K562 (cell line): ENCODE measurements at regions not wholly inside any gene's neighbourhood (a gene's known extent, or its start where the extent isn't known, plus 50 kb on each side); places are given as distances from the start of the nearest gene placed in this dataset.

Experiments
- ATAC-seq: fragments of 200-7000 bp; cut with Tn5 transposase; 3 replicates; pipeline ENCODE4 v1.9.1; 2020; ENCODE audit warnings: moderate library complexity
- BruUV-seq: library from RNA; stranded (reverse); fragments of 400-500 nt; replicated peaks from 2 replicates; lab custom pipeline; 2021; lab: Mats Ljungman, UMichigan
- CTCF ChIA-PET: fragments of 300-600 bp; formaldehyde crosslinking; extraction: SDS; loops from one replicate; lab custom pipeline; 2021; ENCODE audit warnings: low intra/inter-chr PET ratio; lab: Yijun Ruan, JAX
- POLR2A ChIA-PET: fragments of 300-600, 350-650 bp; sonication (Branson Sonifier 250); formaldehyde crosslinking; extraction: SDS; loops from one replicate; lab custom pipeline; 2021; ENCODE audit warnings: antibody characterized with exemption, inconsistent platforms; lab: Yijun Ruan, JAX
- DNase-seq, 4 experiments: peaks; one replicate each; pipeline versions ENCODE4 v3.0.0 to v3.0.0-alpha.2; 2011 to 2018; ENCODE audit warnings: low spot score in 3 of 4, mixed read lengths in 3 of 4; ENCODE audit errors: extremely low read depth in 1 of 4
- FAIRE-seq: peaks from 2 replicates; lab custom pipeline; 2011; peaks lifted over from hg19 to GRCh38; lab: Jason Lieb, UNC
- H2AFZ ChIP-seq: 2 replicates; pipeline ENCODE4 v1.6.0; 2011; ENCODE audit warnings: low read depth, low read length, control low read depth, inconsistent platforms
- H3K27ac ChIP-seq: fragments of 200-600 bp; 3 replicates; pipeline ENCODE4 v1.8.0; 2011; ENCODE audit warnings: low read depth, mild to moderate bottlenecking, control low read depth, inconsistent platforms, low read length, moderate library complexity, mixed read lengths; ENCODE audit errors: extremely low read depth
- H3K27me3 ChIP-seq, 2 experiments: fragments of 300-600 bp in 1 of 2; 2 replicates in 1 of 2; 3 replicates in 1 of 2; pipeline versions ENCODE4 v1.6.0 to v1.8.0; 2011; ENCODE audit warnings: inconsistent platforms in 2 of 2, low read length in 2 of 2, mild to moderate bottlenecking in 1 of 2, mixed read lengths in 1 of 2, moderate library complexity in 1 of 2; ENCODE audit not compliant: control insufficient read depth in 2 of 2, insufficient read depth in 2 of 2
- H3K36me3 ChIP-seq: fragments of 300-600 bp; 3 replicates; pipeline ENCODE4 v1.8.0; 2011; ENCODE audit warnings: mild to moderate bottlenecking, low read length, inconsistent platforms; ENCODE audit not compliant: control insufficient read depth, insufficient read depth
- H3K4me1 ChIP-seq, 2 experiments: fragments of 200-600 bp in 1 of 2; replicated peaks in 1 of 2; 2 replicates in 1 of 2; 3 replicates in 1 of 2; pipeline versions ENCODE4 v1.5.1 to v1.8.0; 2011; ENCODE audit warnings: inconsistent platforms in 2 of 2, low read length in 2 of 2, mild to moderate bottlenecking in 1 of 2, mixed read lengths in 1 of 2, moderate library complexity in 1 of 2; ENCODE audit not compliant: control insufficient read depth in 2 of 2, insufficient read depth in 2 of 2
- H3K4me2 ChIP-seq: 2 replicates; pipeline ENCODE4 v1.6.1; 2011; ENCODE audit warnings: low read length, control low read depth, inconsistent platforms, mixed read lengths; ENCODE audit not compliant: insufficient read depth
- H3K4me3 ChIP-seq: fragments of 200-600 bp; sonication (generic), shearing (Covaris generic); 2 replicates; pipeline ENCODE4 v1.5.1; 2016; ENCODE audit warnings: control low read depth, inconsistent platforms
- H3K79me2 ChIP-seq: fragments of 200-600 bp; 3 replicates; pipeline ENCODE4 v1.8.0; 2011; ENCODE audit warnings: low read length, inconsistent platforms; ENCODE audit not compliant: control insufficient read depth, insufficient read depth
- H3K9ac ChIP-seq, 2 experiments: 2 replicates each; pipeline versions ENCODE4 v1.6.0 to v1.6.1; 2011; ENCODE audit warnings: low read depth in 2 of 2, low read length in 2 of 2, control low read depth in 1 of 2, inconsistent platforms in 1 of 2, mild to moderate bottlenecking in 1 of 2, mixed read lengths in 1 of 2; ENCODE audit not compliant: insufficient read depth in 1 of 2
- H3K9me1 ChIP-seq: one replicate; pipeline ENCODE4 v1.6.0; 2011; ENCODE audit warnings: inconsistent platforms, mild to moderate bottlenecking, low read length, moderate library complexity; ENCODE audit not compliant: control insufficient read depth, insufficient read depth
- H3K9me3 ChIP-seq: replicated peaks from 2 replicates; pipeline ENCODE4 v1.5.1; 2011; ENCODE audit warnings: low read depth, low read length, inconsistent platforms; ENCODE audit not compliant: control insufficient read depth, insufficient read depth
- H4K20me1 ChIP-seq: replicated peaks from 2 replicates; pipeline ENCODE4 v1.6.1; 2011; ENCODE audit warnings: low read length, inconsistent platforms, mixed read lengths; ENCODE audit not compliant: control insufficient read depth, insufficient read depth
- CHD2 ChIP-seq: IDR thresholded peaks from 2 replicates; pipeline ENCODE4 v1.6.1; 2011; ENCODE audit warnings: low read depth, low read length
- PCBP1 ChIP-seq: fragments of 200-400 bp; formaldehyde crosslinking; IDR thresholded peaks from 2 replicates; pipeline ENCODE4 v1.6.1; 2018; ENCODE audit warnings: mild to moderate bottlenecking, low read depth, low read length; ENCODE audit not compliant: poor library complexity, severe bottlenecking
- SMARCE1 ChIP-seq: fragments of 450-650 bp; IDR thresholded peaks from 2 replicates; pipeline ENCODE4 v1.7.1; 2016; ENCODE audit warnings: mild to moderate bottlenecking
- TAF9B ChIP-seq: fragments of 450-650 bp; IDR thresholded peaks from 2 replicates; pipeline ENCODE4 v1.6.1; 2018; ENCODE audit warnings: mild to moderate bottlenecking; ENCODE audit not compliant: partially characterized antibody
- ZNF717 ChIP-seq: fragments of 250-450 bp; sonication (Bioruptor Pico); IDR thresholded peaks from 2 replicates; pipeline ENCODE4 v1.5.0; 2021
- ZZZ3 ChIP-seq: fragments of 450-650 bp; IDR thresholded peaks from 2 replicates; pipeline ENCODE4 v1.6.1; 2016; ENCODE audit warnings: antibody characterized with exemption, mild to moderate bottlenecking, moderate library complexity
- WGBS: fragments of 100-300 bp; shearing (Covaris generic); methylation state at CpG from one replicate; pipeline ENCODE4 v1.1.6; 2016; ENCODE audit warnings: low coverage, mixed read lengths; ENCODE audit not compliant: insufficient coverage; ENCODE audit errors: missing lambda C conversion rate; 5-methylcytosine and 5-hydroxymethylcytosine counted together
- in situ Hi-C: fragments of 300-500 bp; cut with MboI; formaldehyde crosslinking; loops from 4 replicates; pipeline ENCODE4 v1.15.0; 2018; ENCODE audit warnings: inconsistent platforms, mixed read lengths
- intact Hi-C: fragments of 100-400 bp; cut with micrococcal nuclease; formaldehyde crosslinking; loops from 2 replicates; pipeline ENCODE4 v1.14.2; 2022
- TF ChIP-seq, protein P1 (sequence below), 2 experiments: fragments of 450-650 bp in 1 of 2; IDR thresholded peaks; 2 replicates each; pipeline ENCODE4 v1.6.1; 2011 to 2017; ENCODE audit warnings: low read depth in 2 of 2, antibody characterized with exemption in 1 of 2, borderline replicate concordance in 1 of 2, low read length in 1 of 2, mild to moderate bottlenecking in 1 of 2, mixed read lengths in 1 of 2; ENCODE audit not compliant: control insufficient read depth in 1 of 2
- TF ChIP-seq, protein P2 (sequence below): IDR thresholded peaks from 2 replicates; pipeline ENCODE4 v1.6.1; 2012; ENCODE audit warnings: low read depth, low read length, improper control_type of control experiment, borderline replicate concordance

DNA sequence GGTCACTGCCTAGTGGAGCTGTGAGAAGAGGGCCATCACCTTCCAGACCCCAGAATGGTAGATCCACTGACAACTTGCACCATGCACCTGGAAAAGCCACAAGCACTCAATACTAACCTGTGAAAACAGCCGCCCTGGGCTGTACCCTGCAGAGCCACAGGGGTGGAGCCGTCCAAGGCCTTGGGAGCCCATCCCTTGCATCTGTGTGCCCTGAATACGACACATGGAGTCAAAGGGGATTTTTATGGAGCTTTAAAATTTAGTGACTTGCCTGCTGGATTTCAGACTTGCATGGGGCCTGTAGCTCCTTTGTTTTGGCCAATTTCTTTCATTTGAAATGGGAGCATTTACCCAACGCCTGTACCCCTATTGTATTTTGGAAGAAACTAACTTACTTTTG is 62.4 kb upstream of the HTR4 start:
- H3K36me3 ChIP-seq = no peaks in the 10 kb centered on the region
- no peaks in the 10 kb centered on the region for H3K79me2 ChIP-seq
- TF ChIP-seq, protein P1, sequence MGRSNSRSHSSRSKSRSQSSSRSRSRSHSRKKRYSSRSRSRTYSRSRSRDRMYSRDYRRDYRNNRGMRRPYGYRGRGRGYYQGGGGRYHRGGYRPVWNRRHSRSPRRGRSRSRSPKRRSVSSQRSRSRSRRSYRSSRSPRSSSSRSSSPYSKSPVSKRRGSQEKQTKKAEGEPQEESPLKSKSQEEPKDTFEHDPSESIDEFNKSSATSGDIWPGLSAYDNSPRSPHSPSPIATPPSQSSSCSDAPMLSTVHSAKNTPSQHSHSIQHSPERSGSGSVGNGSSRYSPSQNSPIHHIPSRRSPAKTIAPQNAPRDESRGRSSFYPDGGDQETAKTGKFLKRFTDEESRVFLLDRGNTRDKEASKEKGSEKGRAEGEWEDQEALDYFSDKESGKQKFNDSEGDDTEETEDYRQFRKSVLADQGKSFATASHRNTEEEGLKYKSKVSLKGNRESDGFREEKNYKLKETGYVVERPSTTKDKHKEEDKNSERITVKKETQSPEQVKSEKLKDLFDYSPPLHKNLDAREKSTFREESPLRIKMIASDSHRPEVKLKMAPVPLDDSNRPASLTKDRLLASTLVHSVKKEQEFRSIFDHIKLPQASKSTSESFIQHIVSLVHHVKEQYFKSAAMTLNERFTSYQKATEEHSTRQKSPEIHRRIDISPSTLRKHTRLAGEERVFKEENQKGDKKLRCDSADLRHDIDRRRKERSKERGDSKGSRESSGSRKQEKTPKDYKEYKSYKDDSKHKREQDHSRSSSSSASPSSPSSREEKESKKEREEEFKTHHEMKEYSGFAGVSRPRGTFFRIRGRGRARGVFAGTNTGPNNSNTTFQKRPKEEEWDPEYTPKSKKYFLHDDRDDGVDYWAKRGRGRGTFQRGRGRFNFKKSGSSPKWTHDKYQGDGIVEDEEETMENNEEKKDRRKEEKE (IDR thresholded peaks at IDR 0.05; ENCODE audit: borderline replicate concordance in 1 of 2, control insufficient read depth in 1 of 2, low read depth in 2 of 2, low read length in 1 of 2) = no peak
- TF ChIP-seq ZZZ3 = no peak
- TF ChIP-seq ZNF717 (CRISPR knock-in tag) = no peak
- TF ChIP-seq, protein P2, sequence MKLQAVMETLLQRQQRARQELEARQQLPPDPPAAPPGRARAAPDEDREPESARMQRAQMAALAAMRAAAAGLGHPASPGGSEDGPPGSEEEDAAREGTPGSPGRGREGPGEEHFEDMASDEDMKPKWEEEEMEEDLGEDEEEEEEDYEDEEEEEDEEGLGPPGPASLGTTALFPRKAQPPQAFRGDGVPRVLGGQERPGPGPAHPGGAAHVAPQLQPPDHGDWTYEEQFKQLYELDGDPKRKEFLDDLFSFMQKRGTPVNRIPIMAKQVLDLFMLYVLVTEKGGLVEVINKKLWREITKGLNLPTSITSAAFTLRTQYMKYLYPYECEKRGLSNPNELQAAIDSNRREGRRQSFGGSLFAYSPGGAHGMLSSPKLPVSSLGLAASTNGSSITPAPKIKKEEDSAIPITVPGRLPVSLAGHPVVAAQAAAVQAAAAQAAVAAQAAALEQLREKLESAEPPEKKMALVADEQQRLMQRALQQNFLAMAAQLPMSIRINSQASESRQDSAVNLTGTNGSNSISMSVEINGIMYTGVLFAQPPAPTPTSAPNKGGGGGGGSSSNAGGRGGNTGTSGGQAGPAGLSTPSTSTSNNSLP = no peak
- TF ChIP-seq SMARCE1 = no peak
- no peak for TF ChIP-seq PCBP1
- TF ChIP-seq CHD2 = no peak
- no peak for TF ChIP-seq TAF9B
- TF ChIP-seq, all 486 proteins: peak for 0
- H3K27ac ChIP-seq = no peak overlapping the region
- WGBS = 8% methylated on average over 4 of the region's 4 CpGs
- no peak overlapping the region for H3K4me3 ChIP-seq
- ChIA-PET POLR2A (no interaction called here), CTCF (no interaction called here)
- H4K20me1 ChIP-seq = no peaks in the 10 kb centered on the region
- no peak overlapping the region for H3K9ac ChIP-seq
- no peak overlapping the region for H3K4me2 ChIP-seq
- H3K27me3 ChIP-seq = no peaks in the 10 kb centered on the region
- FAIRE-seq (no peak), DNase-seq (no peak), ATAC-seq (no peak)
- H3K9me1 ChIP-seq = no peaks in the 10 kb centered on the region
- in situ Hi-C loops (loop anchor here (25.0 kb wide), 1 partner anchor 754 kb away; no protein-coding TSS in a partner anchor), intact Hi-C loops (no loop called here)
- no peaks in the 10 kb centered on the region for H3K9me3 ChIP-seq
- H2AFZ ChIP-seq = no peak overlapping the region
- BruUV-seq = no TSS peak
- H3K4me1 ChIP-seq = no peaks in the 10 kb centered on the region; a peak in 1 of 5 replicates
